ENCODE measurements at regions not wholly inside any gene's neighbourhood (a gene's known extent, or its start where the extent isn't known, plus 50 kb on each side); places are given as distances from the start of the nearest gene placed in this dataset.

- DNase-seq (ENCODE audit: low read depth) = no peak
These were observed 781.7 kb downstream of the SQOR start for GRCh38 chr15:46416544-46416943.

GRCh38 chr15:46420990-46421389 lies 786.2 kb downstream of the SQOR start:
- no peak for DNase-seq (ENCODE audit: low read depth)

- DNase-seq (ENCODE audit: low read depth) = no peak
These were observed 806.6 kb downstream of the SQOR start for GRCh38 chr15:46441294-46442062.

- no peak for DNase-seq (ENCODE audit: low read depth)
These were observed 807.4 kb downstream of the SQOR start for GRCh38 chr15:46442184-46442583.

GRCh38 chr15:46442901-46443590 lies 808.2 kb downstream of the SQOR start:
- no peak for DNase-seq (ENCODE audit: low read depth)

GRCh38 chr15:46450112-46450809 lies 815.4 kb downstream of the SQOR start:
- DNase-seq (ENCODE audit: low read depth) = no peak

GRCh38 chr15:46450810-46451182 lies 816.0 kb downstream of the SQOR start:
- DNase-seq (ENCODE audit: low read depth) = no peak

- no peak for DNase-seq (ENCODE audit: low read depth)
These were observed 817.5 kb downstream of the SQOR start for GRCh38 chr15:46452297-46452820.

GRCh38 chr15:46456456-46456855 lies 821.6 kb downstream of the SQOR start:
- DNase-seq (ENCODE audit: low read depth) = no peak

- no peak for DNase-seq (ENCODE audit: low read depth)
These were observed 825.7 kb downstream of the SQOR start for GRCh38 chr15:46460431-46461094.

GRCh38 chr15:46461416-46461815 lies 826.6 kb downstream of the SQOR start:
- no peak for DNase-seq (ENCODE audit: low read depth)

GRCh38 chr15:46467041-46467440 lies 832.2 kb downstream of the SQOR start:
- DNase-seq (ENCODE audit: low read depth) = no peak

GRCh38 chr15:46471096-46471495 lies 836.3 kb downstream of the SQOR start:
- DNase-seq (ENCODE audit: low read depth) = no peak

GRCh38 chr15:46489276-46489675 lies 854.4 kb downstream of the SQOR start:
- DNase-seq (ENCODE audit: low read depth) = no peak

- DNase-seq (ENCODE audit: low read depth) = no peak
These were observed 861.8 kb downstream of the SQOR start for GRCh38 chr15:46496491-46497115.

- no peak for DNase-seq (ENCODE audit: low read depth)
These were observed 867.8 kb downstream of the SQOR start for GRCh38 chr15:46502667-46503066.

- DNase-seq (ENCODE audit: low read depth) = no peak
These were observed 883.6 kb downstream of the SQOR start for GRCh38 chr15:46518381-46518780.

GRCh38 chr15:46523701-46524100 lies 888.9 kb downstream of the SQOR start:
- DNase-seq (ENCODE audit: low read depth) = no peak

- DNase-seq (ENCODE audit: low read depth) = no peak
These were observed 891.3 kb downstream of the SQOR start for GRCh38 chr15:46525984-46526725.

GRCh38 chr15:46526726-46527110 lies 891.9 kb downstream of the SQOR start:
- DNase-seq (ENCODE audit: low read depth) = no peak

- no peak for DNase-seq (ENCODE audit: low read depth)
These were observed 908.8 kb downstream of the SQOR start for GRCh38 chr15:46543626-46544025.

Data from activated T-helper 9 cell treated with anti-CD3 and anti-CD28 coated beads, Interleukin-2, amount 50 U/mL, for 16 hours (primary cell).